ENCODE measurements at regions not wholly inside any gene's neighbourhood (a gene's known extent, or its start where the extent isn't known, plus 50 kb on each side); places are given as distances from the start of the nearest gene placed in this dataset.
A peak's percentile ranks its signal among the peaks of the same experiment; 100 is the strongest.
"Not testable (repeated sequence)": the region's sequence is repeated elsewhere in the genome, so short reads cannot be mapped to it uniquely, and the experiment has no call there.

DNA sequence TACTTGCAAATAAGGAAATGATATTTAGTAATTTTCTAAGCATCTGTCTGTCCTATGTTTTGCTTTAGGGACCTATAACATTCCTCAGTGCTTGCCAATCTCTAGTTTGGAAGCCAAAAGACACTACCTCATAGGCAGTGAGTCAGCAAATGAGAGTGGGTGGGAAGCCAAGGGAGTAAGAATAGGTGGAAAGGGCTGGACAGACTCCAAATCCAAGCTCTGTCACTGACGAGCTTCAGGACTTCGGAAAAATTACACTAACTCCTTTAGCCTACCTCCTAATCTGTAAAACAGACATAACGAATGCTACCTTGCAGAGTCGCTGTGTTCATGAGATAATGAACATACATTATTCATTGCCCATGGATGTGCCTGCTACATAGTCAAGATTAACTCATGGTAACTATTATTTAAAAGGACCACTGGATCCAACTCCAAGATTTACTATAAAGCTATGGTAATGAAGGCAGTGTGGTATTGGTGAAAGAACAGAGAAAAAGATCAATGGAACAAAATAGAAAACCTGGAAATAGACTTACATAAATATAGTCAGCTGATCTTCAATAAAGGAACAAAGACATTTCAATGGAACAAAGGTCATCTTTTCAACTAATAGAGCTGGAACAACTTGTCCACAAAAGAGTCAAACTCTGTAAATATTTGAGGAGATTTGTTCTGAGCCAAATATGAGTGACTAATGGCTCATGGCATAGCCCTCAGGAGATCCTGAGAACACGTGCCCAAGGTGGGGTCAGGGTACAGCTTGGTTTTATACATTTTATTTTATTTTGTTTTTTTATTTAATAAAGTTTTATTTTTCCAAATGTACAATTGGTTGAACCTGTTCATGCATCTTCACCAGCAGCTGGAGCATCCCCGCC is 64.1 kb downstream of the FAM50B start:
- Mint-ChIP-seq H3K4me3 (no peak overlapping the region), H3K9me3 (no peaks in the 10 kb centered on the region), H3K4me1 (peaks cover 21% of the 10 kb centered on the region), H3K36me3 (ENCODE audit: insufficient read depth) (peaks cover 3% of the 10 kb centered on the region), H3K27me3 (peaks cover 36% of the 10 kb centered on the region), H3K27ac (ENCODE audit: low read depth) (no peak overlapping the region)
- ATAC-seq (replicated peaks; ENCODE audit: extremely low read depth, poor library complexity, severe bottlenecking): no peak
- DNase-seq (ENCODE audit: low spot score in 2 of 2): no peak

DNA sequence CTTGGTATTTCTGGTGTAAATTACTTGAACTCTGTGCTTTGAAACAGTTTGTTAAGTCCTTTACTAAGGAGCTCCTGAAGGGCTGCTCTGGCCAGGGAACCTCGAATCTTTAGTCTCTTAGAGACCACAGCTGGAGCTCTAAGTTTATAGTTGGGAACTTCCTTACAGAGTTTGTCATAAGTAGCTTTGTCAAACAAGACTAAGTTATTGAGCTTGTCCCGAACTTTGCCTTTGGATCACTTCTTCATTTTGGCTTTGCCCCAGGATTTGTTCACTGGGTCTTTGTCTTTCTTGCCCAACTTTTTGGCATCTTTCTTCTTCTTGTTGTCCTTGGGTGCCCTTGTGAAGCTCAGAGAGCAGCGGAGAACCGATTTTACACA is 64.8 kb downstream of the FAM50B start:
- H3K27me3 Mint-ChIP-seq: peaks cover 32% of the 10 kb centered on the region

DNA sequence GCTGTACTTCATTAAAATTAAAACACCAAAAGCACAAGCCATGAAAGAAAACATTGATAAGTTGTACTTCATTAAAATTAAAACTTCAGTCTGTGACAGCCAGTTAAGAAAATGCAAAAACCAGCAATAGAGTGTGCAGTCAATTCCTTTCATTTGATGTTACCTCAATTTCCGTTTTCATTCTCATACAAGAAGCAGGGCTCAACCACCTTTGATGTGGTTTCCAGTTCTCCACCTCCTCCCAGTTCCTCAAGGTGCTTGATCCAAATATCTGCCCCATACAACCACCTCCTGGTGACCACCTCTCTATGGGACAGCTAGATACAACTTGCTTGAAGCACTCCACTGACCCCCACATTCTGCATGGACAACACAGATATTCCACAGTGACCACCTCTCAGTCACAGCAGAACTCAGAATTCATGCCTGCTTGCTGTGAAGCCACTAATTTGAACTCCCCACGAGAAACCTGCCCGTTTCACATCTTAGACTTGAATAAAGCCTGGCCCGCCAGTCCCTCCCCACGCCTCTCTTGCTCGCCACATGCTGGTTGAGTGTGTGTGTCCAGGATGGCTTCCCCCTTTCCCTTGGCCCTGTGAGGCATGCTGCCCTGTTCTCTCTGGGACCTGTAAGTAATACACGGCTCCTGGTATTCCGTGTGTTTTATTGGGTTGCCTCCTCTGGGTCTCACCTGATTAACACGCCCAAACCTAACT is 66.1 kb downstream of the FAM50B start:
- Mint-ChIP-seq H3K27ac (ENCODE audit: low read depth) (no peak overlapping the region), H3K9me3 (no peaks in the 10 kb centered on the region), H3K36me3 (ENCODE audit: insufficient read depth) (peaks cover 3% of the 10 kb centered on the region), H3K4me1 (peaks cover 21% of the 10 kb centered on the region), H3K27me3 (peaks cover 22% of the 10 kb centered on the region), H3K4me3 (peak overlapping the region; percentile 50)
- DNase-seq (ENCODE audit: low spot score in 2 of 2) (no peak), ATAC-seq (replicated peaks; ENCODE audit: extremely low read depth, poor library complexity, severe bottlenecking) (peak; percentile 71)

More for the DNA sequence above, 64.8 kb downstream of the FAM50B start:
- ATAC-seq (replicated peaks; ENCODE audit: extremely low read depth, poor library complexity, severe bottlenecking): no peak
- no peak for DNase-seq (ENCODE audit: low spot score in 2 of 2)
- Mint-ChIP-seq H3K27ac (ENCODE audit: low read depth) (no peak overlapping the region), H3K4me3 (no peak overlapping the region), H3K36me3 (ENCODE audit: insufficient read depth) (peaks cover 3% of the 10 kb centered on the region), H3K9me3 (no peaks in the 10 kb centered on the region), H3K4me1 (peaks cover 21% of the 10 kb centered on the region)

DNA sequence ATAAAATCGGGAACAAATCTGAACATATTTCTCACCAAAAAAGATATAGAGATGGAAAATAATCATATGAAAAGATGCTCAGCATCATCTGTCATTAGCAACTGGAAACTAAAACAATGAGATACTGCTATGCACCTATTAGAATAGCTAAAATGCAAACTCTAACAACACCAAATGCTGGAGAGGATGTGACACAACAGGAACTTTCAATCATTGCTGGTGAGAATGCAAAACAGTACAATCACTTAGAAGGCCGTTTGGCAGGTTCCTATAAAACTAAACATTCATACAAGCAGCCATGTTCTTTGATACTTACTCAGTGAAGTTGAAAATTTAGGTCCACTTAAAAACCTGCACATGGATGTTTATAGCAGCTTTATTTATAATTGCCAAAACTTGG is 67.0 kb downstream of the FAM50B start:
- Mint-ChIP-seq H3K27ac (ENCODE audit: low read depth) (no peak overlapping the region), H3K27me3 (peaks cover 12% of the 10 kb centered on the region), H3K36me3 (ENCODE audit: insufficient read depth) (peaks cover 3% of the 10 kb centered on the region), H3K9me3 (no peaks in the 10 kb centered on the region), H3K4me3 (no peak overlapping the region), H3K4me1 (peaks cover 21% of the 10 kb centered on the region)
- DNase-seq (ENCODE audit: low spot score in 2 of 2) (no peak), ATAC-seq (replicated peaks; ENCODE audit: extremely low read depth, poor library complexity, severe bottlenecking) (no peak)

DNA sequence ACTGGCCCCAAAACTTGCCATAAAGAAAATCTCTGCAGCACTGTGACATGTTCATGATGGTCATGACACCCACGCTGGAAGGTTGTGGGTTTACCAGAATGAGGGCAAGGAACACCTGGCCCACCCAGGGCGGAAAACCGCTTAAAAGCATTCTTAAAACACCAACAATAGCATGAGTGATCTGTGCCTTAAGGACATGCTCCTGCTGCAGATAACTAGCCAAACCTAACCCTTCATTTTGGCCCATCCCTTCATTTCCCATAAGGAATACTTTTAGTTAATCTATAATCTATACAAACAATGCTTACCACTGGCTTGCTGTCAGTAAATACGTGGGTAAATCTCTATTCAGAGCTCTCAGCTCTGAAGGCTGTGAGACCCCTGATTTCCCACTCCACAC is 67.6 kb downstream of the FAM50B start:
- not testable (repeated sequence) for DNase-seq (ENCODE audit: low spot score in 2 of 2); H3K27ac Mint-ChIP-seq (ENCODE audit: low read depth); H3K9me3 Mint-ChIP-seq; H3K36me3 Mint-ChIP-seq (ENCODE audit: insufficient read depth); H3K4me3 Mint-ChIP-seq; H3K27me3 Mint-ChIP-seq; ATAC-seq (replicated peaks; ENCODE audit: extremely low read depth, poor library complexity, severe bottlenecking)
- H3K4me1 Mint-ChIP-seq: peaks cover 21% of the 10 kb centered on the region

DNA sequence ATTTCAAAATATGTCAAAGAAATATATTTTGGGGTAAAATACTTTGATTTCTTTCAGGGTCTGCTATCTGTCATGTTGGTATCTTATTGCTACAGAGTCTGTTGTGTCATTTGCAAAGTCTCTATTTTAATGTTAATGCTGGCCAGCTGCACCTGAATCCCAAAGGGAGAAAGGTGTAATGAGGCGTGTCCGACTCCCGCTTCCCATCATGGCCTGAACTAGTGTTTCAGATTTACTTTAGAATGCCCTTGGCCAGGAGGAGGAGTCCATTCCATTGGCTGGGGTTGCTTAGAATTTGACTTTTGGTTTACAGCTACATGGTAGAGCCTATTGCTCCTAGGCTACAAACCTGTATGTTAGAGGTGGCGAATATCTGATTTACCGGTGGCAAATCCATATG is 69.3 kb downstream of the FAM50B start:
- no peak overlapping the region for H3K27ac Mint-ChIP-seq (ENCODE audit: low read depth)
- H3K27me3 Mint-ChIP-seq: no peaks in the 10 kb centered on the region
- DNase-seq (ENCODE audit: low spot score in 2 of 2) (no peak), ATAC-seq (replicated peaks; ENCODE audit: extremely low read depth, poor library complexity, severe bottlenecking) (no peak)
- peaks cover 21% of the 10 kb centered on the region for H3K4me1 Mint-ChIP-seq
- H3K9me3 Mint-ChIP-seq: no peaks in the 10 kb centered on the region
- H3K36me3 Mint-ChIP-seq (ENCODE audit: insufficient read depth): peaks cover 3% of the 10 kb centered on the region
- no peak overlapping the region for H3K4me3 Mint-ChIP-seq

DNA sequence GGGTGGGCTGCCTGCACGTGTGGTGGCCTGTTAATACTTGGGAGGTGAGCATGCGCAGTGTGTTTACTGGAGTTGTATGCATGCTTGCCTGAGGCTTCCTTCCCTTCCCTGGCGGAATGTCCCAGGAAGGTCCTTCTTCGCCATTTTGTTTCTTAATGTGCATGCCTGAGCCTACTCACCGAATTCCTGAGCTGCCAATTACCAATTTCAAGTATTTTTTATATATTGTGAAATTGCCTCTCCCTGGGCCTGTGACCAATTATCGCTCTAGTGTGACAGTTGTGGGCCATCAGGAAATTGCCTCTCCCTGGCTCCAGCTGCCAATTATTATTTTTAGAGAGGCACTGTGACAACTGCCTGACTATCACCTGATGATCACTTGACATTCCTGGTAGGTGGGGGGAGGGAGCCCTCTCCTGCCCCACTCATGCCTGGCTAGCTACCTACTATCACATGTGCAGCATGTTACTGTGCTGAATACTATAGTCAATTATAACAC is 70.0 kb downstream of the FAM50B start:
- ATAC-seq (replicated peaks; ENCODE audit: extremely low read depth, poor library complexity, severe bottlenecking) (no peak), DNase-seq (ENCODE audit: low spot score in 2 of 2) (no peak)
- Mint-ChIP-seq H3K27ac (ENCODE audit: low read depth) (no peak overlapping the region), H3K36me3 (ENCODE audit: insufficient read depth) (peaks cover 3% of the 10 kb centered on the region), H3K9me3 (no peaks in the 10 kb centered on the region), H3K4me1 (peaks cover 17% of the 10 kb centered on the region), H3K4me3 (no peak overlapping the region), H3K27me3 (peaks cover under 1% of the 10 kb centered on the region)

DNA sequence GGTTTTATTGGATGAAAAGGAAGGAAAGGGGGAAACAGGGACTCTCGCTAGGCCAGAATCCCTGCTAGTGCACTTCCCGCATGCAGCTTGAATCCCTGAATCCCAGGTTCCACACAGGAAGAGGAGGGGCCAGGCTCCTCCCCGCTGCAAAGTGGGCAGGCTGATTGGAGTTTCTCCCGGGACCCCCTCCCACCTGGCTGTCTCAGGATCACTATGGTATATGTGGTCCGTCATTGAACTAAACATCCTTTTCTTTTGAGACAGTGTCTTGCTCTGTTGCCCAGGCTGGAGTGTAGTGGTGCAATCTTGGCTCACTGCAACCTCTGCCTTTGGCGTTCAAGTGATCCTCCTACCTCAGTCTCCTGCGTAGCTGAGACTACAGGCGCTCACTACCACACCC is 70.7 kb downstream of the FAM50B start:
- DNase-seq (ENCODE audit: low spot score in 2 of 2): no peak
- ATAC-seq (replicated peaks; ENCODE audit: extremely low read depth, poor library complexity, severe bottlenecking): no peak
- H3K9me3 Mint-ChIP-seq: no peaks in the 10 kb centered on the region

DNA sequence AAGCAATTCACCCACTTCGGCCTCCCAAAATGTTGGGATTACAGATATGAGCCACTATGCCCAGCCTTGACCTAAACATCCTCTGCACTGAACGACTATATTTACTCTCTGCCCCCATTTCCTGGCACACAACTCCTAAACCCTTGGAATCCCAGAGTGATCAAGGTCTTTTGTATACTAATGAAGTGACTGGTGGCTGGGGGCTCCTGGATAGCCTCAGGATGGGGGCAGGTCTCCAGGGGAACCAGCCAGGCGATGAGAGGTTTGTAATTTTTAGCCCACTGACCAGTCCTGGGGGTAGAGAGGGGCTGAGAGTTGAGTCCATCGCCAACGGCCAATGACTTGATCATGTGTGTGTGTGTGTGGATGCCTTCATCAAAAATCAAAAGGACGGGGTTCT is 71.1 kb downstream of the FAM50B start:
- no peaks in the 10 kb centered on the region for H3K36me3 Mint-ChIP-seq (ENCODE audit: insufficient read depth)
- H3K27ac Mint-ChIP-seq (ENCODE audit: low read depth): no peak overlapping the region
- ATAC-seq (replicated peaks; ENCODE audit: extremely low read depth, poor library complexity, severe bottlenecking): no peak
- no peak overlapping the region for H3K4me3 Mint-ChIP-seq
- no peaks in the 10 kb centered on the region for H3K9me3 Mint-ChIP-seq
- DNase-seq (ENCODE audit: low spot score in 2 of 2): no peak
- peaks cover 9% of the 10 kb centered on the region for H3K4me1 Mint-ChIP-seq
- H3K27me3 Mint-ChIP-seq: peaks cover 12% of the 10 kb centered on the region

More for the DNA sequence above, 70.7 kb downstream of the FAM50B start:
- Mint-ChIP-seq H3K36me3 (ENCODE audit: insufficient read depth) (peaks cover 3% of the 10 kb centered on the region), H3K4me1 (peaks cover 14% of the 10 kb centered on the region), H3K4me3 (no peak overlapping the region), H3K27me3 (peaks cover 7% of the 10 kb centered on the region), H3K27ac (ENCODE audit: low read depth) (no peak overlapping the region)

DNA sequence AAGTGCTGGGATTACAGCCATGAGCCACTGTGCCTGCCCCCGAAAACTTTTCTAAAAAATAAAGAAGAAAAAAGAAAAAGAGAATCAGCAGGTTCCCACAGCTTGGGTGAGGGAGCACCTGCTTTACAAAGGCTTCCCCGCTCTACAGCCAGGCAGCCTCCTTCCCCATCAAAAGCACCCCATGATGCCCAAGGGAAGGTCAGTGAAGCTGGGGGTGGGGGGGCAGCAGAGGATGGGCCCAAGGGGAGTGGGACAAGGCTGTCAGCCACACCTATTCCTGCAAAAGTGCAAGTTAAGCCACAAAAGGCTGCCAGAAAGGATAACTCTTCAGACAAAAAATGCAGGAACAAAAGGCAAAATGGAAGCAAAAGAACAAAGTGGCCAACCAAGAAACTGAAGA is 72.5 kb downstream of the FAM50B start:
- no peak for DNase-seq (ENCODE audit: low spot score in 2 of 2)
- H3K9me3 Mint-ChIP-seq: no peaks in the 10 kb centered on the region
- H3K4me3 Mint-ChIP-seq: no peak overlapping the region
- no peak overlapping the region for H3K27ac Mint-ChIP-seq (ENCODE audit: low read depth)
- H3K27me3 Mint-ChIP-seq: peaks cover 18% of the 10 kb centered on the region
- H3K4me1 Mint-ChIP-seq: no peaks in the 10 kb centered on the region
- ATAC-seq (replicated peaks; ENCODE audit: extremely low read depth, poor library complexity, severe bottlenecking): no peak
- peaks cover 1% of the 10 kb centered on the region for H3K36me3 Mint-ChIP-seq (ENCODE audit: insufficient read depth)

DNA sequence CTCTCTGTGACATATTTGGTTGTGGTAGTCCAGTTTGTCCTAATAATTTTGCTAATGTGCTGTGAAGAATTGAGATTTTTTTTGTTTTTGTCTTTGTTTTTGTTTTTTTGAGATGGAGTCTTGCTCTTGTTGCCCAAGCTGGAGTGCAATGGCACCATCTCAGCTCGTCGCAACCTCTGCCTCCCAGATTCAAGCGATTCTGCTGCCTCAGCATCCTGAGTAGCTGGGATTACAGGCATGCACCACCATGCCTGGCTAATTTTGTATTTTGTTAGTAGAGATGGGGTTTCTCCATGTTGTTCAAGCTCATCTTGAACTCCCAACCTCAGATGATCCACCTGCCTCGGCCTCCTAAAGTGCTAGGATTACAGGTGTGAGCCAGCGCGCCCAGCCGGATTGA is 73.4 kb downstream of the FAM50B start:
- peaks cover 18% of the 10 kb centered on the region for H3K27me3 Mint-ChIP-seq
- not testable (repeated sequence) for H3K9me3 Mint-ChIP-seq; H3K36me3 Mint-ChIP-seq (ENCODE audit: insufficient read depth); H3K4me1 Mint-ChIP-seq; H3K27ac Mint-ChIP-seq (ENCODE audit: low read depth); ATAC-seq (replicated peaks; ENCODE audit: extremely low read depth, poor library complexity, severe bottlenecking); DNase-seq (ENCODE audit: low spot score in 2 of 2); H3K4me3 Mint-ChIP-seq

DNA sequence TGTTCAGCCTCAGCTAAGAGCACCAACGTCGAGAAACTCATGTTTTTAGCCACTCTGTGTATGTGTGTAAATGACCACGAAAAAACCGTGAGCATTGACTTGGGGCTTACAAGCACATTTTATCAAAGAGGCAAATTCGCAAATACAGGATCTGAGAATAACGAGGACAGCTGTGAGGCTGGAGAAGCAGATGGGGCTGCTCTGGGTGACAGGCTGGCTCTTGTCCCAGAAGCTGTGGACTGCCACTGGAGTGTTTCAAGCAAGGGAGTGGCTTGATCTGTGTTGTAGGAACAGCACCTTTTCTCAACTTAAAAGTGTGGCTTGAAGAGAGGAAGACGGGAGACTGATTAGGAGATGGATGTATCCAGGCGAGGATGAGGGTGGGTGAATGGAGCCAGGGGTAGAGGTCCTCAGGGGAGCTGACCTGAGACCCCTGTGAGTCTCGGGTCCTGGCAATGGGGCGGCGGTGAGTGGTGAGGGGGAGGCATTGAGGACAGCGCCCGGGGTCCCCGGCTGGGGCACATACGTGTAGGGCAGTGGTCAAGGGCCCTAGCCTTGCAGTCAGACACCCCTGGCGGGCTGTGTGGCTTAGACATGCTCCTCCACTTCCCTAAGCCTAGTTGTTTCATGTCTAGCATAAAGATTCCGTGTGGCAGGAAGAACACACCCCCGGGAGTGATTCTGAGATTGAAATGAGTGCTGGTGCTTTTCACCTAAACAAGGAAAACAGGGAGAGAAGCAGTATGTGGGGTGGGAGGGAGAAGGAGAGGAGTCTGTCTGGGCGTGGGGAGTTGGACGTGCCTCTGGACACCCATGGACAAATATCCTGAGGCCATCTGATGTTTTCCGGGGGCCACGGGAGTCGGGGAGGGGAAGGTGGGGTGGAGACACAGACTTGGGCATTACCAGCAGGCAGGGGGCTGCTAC is 76.3 kb downstream of the FAM50B start:
- H3K36me3 Mint-ChIP-seq (ENCODE audit: insufficient read depth); DNase-seq (ENCODE audit: low spot score in 2 of 2); H3K4me1 Mint-ChIP-seq; H3K9me3 Mint-ChIP-seq; H3K4me3 Mint-ChIP-seq; H3K27ac Mint-ChIP-seq (ENCODE audit: low read depth); ATAC-seq (replicated peaks; ENCODE audit: extremely low read depth, poor library complexity, severe bottlenecking): not testable (repeated sequence)
- H3K27me3 Mint-ChIP-seq: peaks cover 18% of the 10 kb centered on the region
